CD14-positive monocyte (primary cell): ENCODE measurements at regions not wholly inside any gene's neighbourhood (a gene's known extent, or its start where the extent isn't known, plus 50 kb on each side); places are given as distances from the start of the nearest gene placed in this dataset.

Experiments
- DNase-seq, 3 donors: peaks; one replicate each; pipeline ENCODE4 v3.0.0-alpha.2; 2011 to 2022
- H2AFZ ChIP-seq: 2 replicates; pipeline ENCODE4 v1.6.0; 2012; ENCODE audit warnings: mild to moderate bottlenecking, low read depth, low read length, inconsistent platforms; ENCODE audit not compliant: insufficient read depth, poor library complexity, severe bottlenecking
- H3K27ac ChIP-seq, 2 donors: 1 replicate in 1 of 2; 2 replicates in 1 of 2; pipeline ENCODE4 v1.5.1; 2012 to 2013; ENCODE audit warnings: low read length in 2 of 2, control low read depth in 1 of 2, inconsistent platforms in 1 of 2, low read depth in 1 of 2, mild to moderate bottlenecking in 1 of 2
- H3K27me3 ChIP-seq, 2 donors: one replicate each; pipeline versions ENCODE4 v1.6.0 to v1.6.1; 2011 to 2013; ENCODE audit warnings: low read length in 2 of 2; ENCODE audit not compliant: control insufficient read depth in 2 of 2, insufficient read depth in 2 of 2
- H3K36me3 ChIP-seq, 2 donors: replicated peaks in 1 of 2; 1 replicate in 1 of 2; 2 replicates in 1 of 2; pipeline versions ENCODE4 v1.5.1 to v1.6.1; 2012 to 2013; ENCODE audit warnings: low read length in 2 of 2, control low read depth in 1 of 2, inconsistent platforms in 1 of 2, mild to moderate bottlenecking in 1 of 2; ENCODE audit not compliant: insufficient read depth in 2 of 2, control insufficient read depth in 1 of 2
- H3K4me1 ChIP-seq, 2 donors: 1 replicate in 1 of 2; 2 replicates in 1 of 2; pipeline versions ENCODE4 v1.5.1 to v1.6.1; 2012 to 2013; ENCODE audit warnings: low read length in 2 of 2, control low read depth in 1 of 2, inconsistent platforms in 1 of 2, mild to moderate bottlenecking in 1 of 2, moderate library complexity in 1 of 2; ENCODE audit not compliant: insufficient read depth in 2 of 2, control insufficient read depth in 1 of 2
- H3K4me2 ChIP-seq: replicated peaks from 2 replicates; pipeline ENCODE3; 2012; ENCODE audit warnings: low read length, moderate library complexity, mild to moderate bottlenecking; ENCODE audit not compliant: poor library complexity, severe bottlenecking; ENCODE audit errors: extremely low read depth
- H3K4me3 ChIP-seq, 3 experiments: fragments of 200-600 bp in 1 of 3; sonication (generic) in 1 of 3; replicated peaks in 1 of 3; 1 replicate in 2 of 3; 2 replicates in 1 of 3; pipeline ENCODE4 v1.5.1; 2011 to 2013; ENCODE audit warnings: low read length in 3 of 3, mild to moderate bottlenecking in 3 of 3, control low read depth in 2 of 3, low read depth in 2 of 3, inconsistent platforms in 1 of 3, moderate library complexity in 1 of 3
- H3K79me2 ChIP-seq: 2 replicates; pipeline ENCODE4 v1.6.0; 2012; ENCODE audit warnings: mild to moderate bottlenecking, control low read depth, inconsistent platforms, low read length, moderate library complexity; ENCODE audit not compliant: insufficient read depth
- H3K9ac ChIP-seq: 2 replicates; pipeline ENCODE4 v1.6.0; 2017; ENCODE audit warnings: low read length, mild to moderate bottlenecking; ENCODE audit not compliant: insufficient read depth, poor library complexity, severe bottlenecking
- H3K9me3 ChIP-seq, 2 donors: replicated peaks in 1 of 2; 1 replicate in 1 of 2; 2 replicates in 1 of 2; pipeline versions ENCODE4 v1.5.1 to v1.6.1; 2012 to 2013; ENCODE audit warnings: low read length in 2 of 2, control low read depth in 1 of 2; ENCODE audit not compliant: control insufficient read depth in 1 of 2, insufficient read depth in 1 of 2
- H4K20me1 ChIP-seq: 2 replicates; pipeline ENCODE4 v1.6.0; 2012; ENCODE audit warnings: mild to moderate bottlenecking, low read length, control low read depth, moderate library complexity; ENCODE audit not compliant: insufficient read depth
- H3K27ac Mint-ChIP-seq, 7 donors: one replicate each; pipeline ENCODE4 v1.8.0; 2020; ENCODE audit warnings: mild to moderate bottlenecking in 7 of 7, mixed read lengths in 7 of 7, moderate library complexity in 6 of 7, inconsistent platforms in 2 of 7
- H3K27me3 Mint-ChIP-seq, 3 donors: one replicate each; pipeline ENCODE4 v1.8.0; 2021 to 2022; ENCODE audit warnings: low read depth in 3 of 3, mild to moderate bottlenecking in 3 of 3, mixed read lengths in 3 of 3, moderate library complexity in 3 of 3, inconsistent platforms in 1 of 3
- H3K36me3 Mint-ChIP-seq, 2 donors: one replicate each; pipeline ENCODE4 v1.8.0; 2020; ENCODE audit warnings: mixed read lengths in 2 of 2, inconsistent platforms in 1 of 2, mild to moderate bottlenecking in 1 of 2
- H3K4me1 Mint-ChIP-seq: one replicate; pipeline ENCODE4 v1.8.0; 2020; ENCODE audit warnings: mild to moderate bottlenecking, mixed read lengths
- H3K4me3 Mint-ChIP-seq, 2 donors: one replicate each; pipeline ENCODE4 v1.8.0; 2020; ENCODE audit warnings: mild to moderate bottlenecking in 2 of 2, mixed read lengths in 2 of 2, moderate library complexity in 1 of 2
- H3K9me3 Mint-ChIP-seq, 7 donors: one replicate each; pipeline ENCODE4 v1.8.0; 2020 to 2022; ENCODE audit warnings: mixed read lengths in 7 of 7, mild to moderate bottlenecking in 6 of 7, moderate library complexity in 6 of 7, inconsistent platforms in 2 of 7
- WGBS: methylation state at CpG from one replicate; pipeline ENCODE4 v1.1.5; 2013; ENCODE audit warnings: missing lambda C conversion rate; ENCODE audit not compliant: insufficient coverage; 5-methylcytosine and 5-hydroxymethylcytosine counted together
- intact Hi-C, 2 donors: fragments of 100-400 bp; cut with micrococcal nuclease; formaldehyde crosslinking; loops; one replicate each; pipeline versions ENCODE4 v1.15.0 to v1.15.1; 2023
- TF ChIP-seq, protein P1 (sequence below): fragments of 200-600 bp; IDR thresholded peaks from one replicate; pipeline ENCODE4 v1.8.0; 2022; ENCODE audit warnings: antibody characterized with exemption, mild to moderate bottlenecking

DNA sequence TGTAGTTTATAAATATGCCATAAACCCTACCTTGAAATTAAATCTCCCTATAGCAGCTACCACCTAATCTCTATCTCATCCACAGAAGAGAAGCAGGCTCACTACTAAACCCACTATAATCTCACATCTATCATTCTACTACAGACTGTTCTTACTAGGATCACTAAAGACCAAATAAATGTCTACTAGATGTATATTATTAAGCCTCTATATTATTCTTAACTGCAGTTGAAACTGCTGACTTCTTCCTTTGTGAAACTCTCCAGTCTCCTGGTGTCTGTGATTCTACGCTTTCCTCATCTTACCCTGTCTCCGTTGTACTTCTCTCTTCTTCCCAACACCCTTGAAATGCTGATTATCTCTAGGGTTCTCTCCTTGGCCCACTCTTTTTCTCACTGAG, 1154.0 kb downstream of the IGSF11 start:
- Histone ChIP-seq H3K4me3 (no peak overlapping the region), H3K9me3 (no peaks in the 10 kb centered on the region), H3K4me2 (no peak overlapping the region), H3K4me1 (no peaks in the 10 kb centered on the region), H3K9ac (no peak overlapping the region), H3K27me3 (no peaks in the 10 kb centered on the region), H3K79me2 (no peaks in the 10 kb centered on the region), H4K20me1 (no peaks in the 10 kb centered on the region), H3K36me3 (no peaks in the 10 kb centered on the region), H2AFZ (no peak overlapping the region), H3K27ac (no peak overlapping the region)
- intact Hi-C loops: no loop called here
- Mint-ChIP-seq H3K4me1 (no peaks in the 10 kb centered on the region), H3K27ac (no peak overlapping the region), H3K36me3 (no peaks in the 10 kb centered on the region), H3K27me3 (peaks cover 0 to 2% (median 0%) of the 10 kb centered on the region in 3 donors), H3K9me3 (peaks cover 0 to 5% (median 2%) of the 10 kb centered on the region in 7 donors), H3K4me3 (no peak overlapping the region)
- WGBS: 78% methylated on average over 2 of the region's 2 CpGs
- TF ChIP-seq, protein P1, sequence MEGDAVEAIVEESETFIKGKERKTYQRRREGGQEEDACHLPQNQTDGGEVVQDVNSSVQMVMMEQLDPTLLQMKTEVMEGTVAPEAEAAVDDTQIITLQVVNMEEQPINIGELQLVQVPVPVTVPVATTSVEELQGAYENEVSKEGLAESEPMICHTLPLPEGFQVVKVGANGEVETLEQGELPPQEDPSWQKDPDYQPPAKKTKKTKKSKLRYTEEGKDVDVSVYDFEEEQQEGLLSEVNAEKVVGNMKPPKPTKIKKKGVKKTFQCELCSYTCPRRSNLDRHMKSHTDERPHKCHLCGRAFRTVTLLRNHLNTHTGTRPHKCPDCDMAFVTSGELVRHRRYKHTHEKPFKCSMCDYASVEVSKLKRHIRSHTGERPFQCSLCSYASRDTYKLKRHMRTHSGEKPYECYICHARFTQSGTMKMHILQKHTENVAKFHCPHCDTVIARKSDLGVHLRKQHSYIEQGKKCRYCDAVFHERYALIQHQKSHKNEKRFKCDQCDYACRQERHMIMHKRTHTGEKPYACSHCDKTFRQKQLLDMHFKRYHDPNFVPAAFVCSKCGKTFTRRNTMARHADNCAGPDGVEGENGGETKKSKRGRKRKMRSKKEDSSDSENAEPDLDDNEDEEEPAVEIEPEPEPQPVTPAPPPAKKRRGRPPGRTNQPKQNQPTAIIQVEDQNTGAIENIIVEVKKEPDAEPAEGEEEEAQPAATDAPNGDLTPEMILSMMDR: no peak
- DNase-seq: no peak

DNA sequence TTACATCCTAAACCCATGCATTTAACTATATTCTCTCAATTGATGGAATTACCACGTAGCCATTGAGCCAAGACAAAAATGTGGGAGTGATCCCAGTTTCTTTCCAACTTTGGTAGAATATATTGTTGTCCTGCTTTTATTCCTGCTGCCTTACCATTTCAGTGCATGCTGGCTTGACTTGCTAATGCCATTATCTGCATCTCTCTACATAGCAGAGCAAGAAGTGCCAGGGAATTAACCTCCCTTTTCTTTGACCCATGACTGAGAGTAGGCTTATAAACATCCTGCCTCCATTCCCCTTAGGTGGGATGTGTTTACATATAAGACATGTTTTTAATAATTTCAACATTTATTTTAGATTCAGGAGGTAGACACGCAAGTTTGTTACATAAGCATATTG, 1153.4 kb downstream of the IGSF11 start:
- H3K27ac Mint-ChIP-seq: no peak overlapping the region
- no peaks in the 10 kb centered on the region for H3K36me3 Mint-ChIP-seq
- no peaks in the 10 kb centered on the region for H3K4me1 Mint-ChIP-seq

More for the DNA sequence above, 1153.4 kb downstream of the IGSF11 start:
- no peak overlapping the region for H3K4me3 Mint-ChIP-seq
- Histone ChIP-seq H2AFZ (no peak overlapping the region), H3K9ac (no peak overlapping the region), H4K20me1 (no peaks in the 10 kb centered on the region), H3K9me3 (no peaks in the 10 kb centered on the region), H3K27me3 (no peaks in the 10 kb centered on the region), H3K79me2 (no peaks in the 10 kb centered on the region), H3K4me3 (no peak overlapping the region), H3K36me3 (no peaks in the 10 kb centered on the region), H3K27ac (no peak overlapping the region), H3K4me2 (no peak overlapping the region), H3K4me1 (no peaks in the 10 kb centered on the region)
- DNase-seq: no peak
- H3K27me3 Mint-ChIP-seq: peaks cover 0 to 2% (median 0%) of the 10 kb centered on the region in 3 donors
- intact Hi-C loops: no loop called here
- TF ChIP-seq, protein P1: no peak
- 83% methylated on average over 1 of the region's 2 CpGs for WGBS
- peaks cover 0 to 5% (median 0%) of the 10 kb centered on the region in 7 donors for H3K9me3 Mint-ChIP-seq
